ENCODE measurements at regions not wholly inside any gene's neighbourhood (a gene's known extent, or its start where the extent isn't known, plus 50 kb on each side); places are given as distances from the start of the nearest gene placed in this dataset.
A peak's percentile ranks its signal among the peaks of the same experiment; 100 is the strongest.

- Histone ChIP-seq H3K4me1 (ENCODE audit: insufficient read depth) (peaks cover 3% of the 10 kb centered on the region), H3K4me3 (no peak overlapping the region), H3K27me3 (no peaks in the 10 kb centered on the region), H3K36me3 (no peaks in the 10 kb centered on the region), H3K9me3 (no peaks in the 10 kb centered on the region), H3K27ac (no peak overlapping the region)
- peak in 1 of 5 donors; percentile 13 for DNase-seq
- TF ChIP-seq POLR2A (IDR thresholded peaks at IDR 0.05) (no peak), CTCF (IDR thresholded peaks at IDR 0.05) (no peak), EP300 (IDR thresholded peaks at IDR 0.05) (no peak)
- WGBS, 3 donors = 84 to 92% (median 85%) methylated on average over 4 of the region's 4 CpGs
- intact Hi-C loops (cut with DNase I) = no loop called here
Measured at GRCh38 chr3:127040216-127040615, 57.3 kb downstream of the PLXNA1 start.

- no peaks in the 10 kb centered on the region for H3K27me3 ChIP-seq
- H3K36me3 ChIP-seq = no peaks in the 10 kb centered on the region
- no peaks in the 10 kb centered on the region for H3K9me3 ChIP-seq
- no peak overlapping the region for H3K4me3 ChIP-seq
- no peaks in the 10 kb centered on the region for H3K4me1 ChIP-seq (ENCODE audit: insufficient read depth)
- DNase-seq = peak in 2 of 5 donors; percentile 11 to 28
- intact Hi-C loops (cut with DNase I) = no loop called here
- TF ChIP-seq CTCF (IDR thresholded peaks at IDR 0.05) (no peak), POLR2A (IDR thresholded peaks at IDR 0.05) (no peak), EP300 (IDR thresholded peaks at IDR 0.05) (no peak)
- 80 to 88% (median 86%) methylated on average over 13 of the region's 13 CpGs for WGBS, 3 donors
- H3K27ac ChIP-seq = no peak overlapping the region
Measured at GRCh38 chr3:127041264-127041820, 58.4 kb downstream of the PLXNA1 start.

DNA sequence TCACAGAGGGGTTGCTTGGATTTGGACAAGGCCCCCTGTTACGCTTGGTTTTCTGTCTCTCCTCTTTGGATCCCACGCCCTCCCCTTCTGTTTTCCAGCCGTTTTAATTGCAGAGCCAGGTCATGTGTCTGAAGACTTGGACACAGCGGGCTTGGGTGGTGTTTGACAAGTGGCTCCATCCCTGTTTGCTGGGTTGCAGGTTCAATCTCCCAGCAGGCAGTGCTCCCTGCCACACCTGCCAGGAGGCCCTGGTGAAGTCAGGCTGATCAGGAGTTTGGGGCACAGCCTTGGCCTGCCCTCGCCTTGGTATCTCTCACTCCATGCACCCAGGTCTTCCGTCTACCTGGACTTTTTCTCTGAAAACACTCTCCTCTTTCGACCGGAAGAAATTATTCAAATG lies 59.0 kb downstream of the PLXNA1 start:
- Histone ChIP-seq H3K9me3 (no peaks in the 10 kb centered on the region), H3K36me3 (no peaks in the 10 kb centered on the region), H3K27ac (no peak overlapping the region), H3K27me3 (no peaks in the 10 kb centered on the region), H3K4me1 (ENCODE audit: insufficient read depth) (no peaks in the 10 kb centered on the region), H3K4me3 (no peak overlapping the region)
- TF ChIP-seq CTCF (IDR thresholded peaks at IDR 0.05) (no peak), POLR2A (IDR thresholded peaks at IDR 0.05) (no peak), EP300 (IDR thresholded peaks at IDR 0.05) (no peak)
- no peak for DNase-seq
- WGBS, 3 donors = 79 to 88% (median 87%) methylated on average over 8 of the region's 8 CpGs
- intact Hi-C loops (cut with DNase I) = no loop called here

DNA sequence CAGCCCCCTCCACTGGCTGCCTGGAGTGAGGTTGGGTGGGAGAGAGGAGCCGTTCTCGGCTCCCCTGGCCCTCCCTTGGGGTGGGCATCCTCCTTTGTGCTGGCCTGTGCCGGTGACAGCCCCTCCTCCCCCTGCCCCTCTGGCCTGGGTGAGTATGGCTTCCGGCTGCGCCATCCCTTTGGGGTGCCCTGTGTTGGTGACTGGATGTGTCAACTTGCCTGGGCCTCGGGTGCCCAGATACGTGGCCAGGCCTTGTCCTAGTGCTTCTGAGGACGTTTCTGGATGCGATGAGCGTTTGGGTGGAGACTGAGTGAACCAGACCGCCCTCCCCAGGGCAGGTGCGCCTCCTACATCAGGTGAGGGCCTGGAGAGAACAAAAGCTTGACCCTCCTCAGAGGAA lies 59.7 kb downstream of the PLXNA1 start:
- Histone ChIP-seq H3K27ac (no peak overlapping the region), H3K36me3 (no peaks in the 10 kb centered on the region), H3K9me3 (no peaks in the 10 kb centered on the region), H3K4me1 (ENCODE audit: insufficient read depth) (no peaks in the 10 kb centered on the region), H3K4me3 (no peak overlapping the region), H3K27me3 (no peaks in the 10 kb centered on the region)
- 89 to 90% (median 89%) methylated on average over 12 of the region's 12 CpGs for whole genome bisulfite sequencing, 3 donors
- no peak for TF ChIP-seq POLR2A (IDR thresholded peaks at IDR 0.05)
- TF ChIP-seq CTCF (IDR thresholded peaks at IDR 0.05) = no peak
- no peak for TF ChIP-seq EP300 (IDR thresholded peaks at IDR 0.05)
- DNase-seq = peak in 1 of 5 donors; percentile 22
- intact Hi-C loops (cut with DNase I) = no loop called here

Measured in ovary (tissue), 7 donors.